Large intestine (tissue), 3 donors: ENCODE measurements at regions not wholly inside any gene's neighbourhood (a gene's known extent, or its start where the extent isn't known, plus 50 kb on each side); places are given as distances from the start of the nearest gene placed in this dataset.

Experiments used
- DNase-seq, 2 donors: peaks; one replicate each; pipeline versions ENCODE4 v3.0.0 to v3.0.0-alpha.2; 2013
- H3K27ac ChIP-seq: one replicate; pipeline ENCODE4 v1.5.1; 2013; ENCODE audit warnings: low read length
- H3K27me3 ChIP-seq: 2 replicates; pipeline ENCODE4 v1.6.1; 2013; ENCODE audit warnings: low read length; ENCODE audit not compliant: control insufficient read depth, insufficient read depth
- H3K36me3 ChIP-seq: 2 replicates; pipeline ENCODE4 v1.6.1; 2013; ENCODE audit warnings: low read length; ENCODE audit not compliant: control insufficient read depth, insufficient read depth
- H3K4me1 ChIP-seq: one replicate; pipeline ENCODE4 v1.6.1; 2013; ENCODE audit warnings: low read length; ENCODE audit not compliant: control insufficient read depth, insufficient read depth
- H3K4me3 ChIP-seq: one replicate; pipeline ENCODE4 v1.5.1; 2013; ENCODE audit warnings: low read length
- H3K9me3 ChIP-seq: one replicate; pipeline ENCODE4 v1.6.1; 2013; ENCODE audit warnings: mild to moderate bottlenecking, low read depth, low read length, moderate library complexity; ENCODE audit not compliant: control insufficient read depth
- WGBS: methylation state at CpG from one replicate; pipeline ENCODE4 v1.1.5; 2013; ENCODE audit warnings: low lambda C conversion rate; ENCODE audit not compliant: insufficient coverage; 5-methylcytosine and 5-hydroxymethylcytosine counted together

DNA sequence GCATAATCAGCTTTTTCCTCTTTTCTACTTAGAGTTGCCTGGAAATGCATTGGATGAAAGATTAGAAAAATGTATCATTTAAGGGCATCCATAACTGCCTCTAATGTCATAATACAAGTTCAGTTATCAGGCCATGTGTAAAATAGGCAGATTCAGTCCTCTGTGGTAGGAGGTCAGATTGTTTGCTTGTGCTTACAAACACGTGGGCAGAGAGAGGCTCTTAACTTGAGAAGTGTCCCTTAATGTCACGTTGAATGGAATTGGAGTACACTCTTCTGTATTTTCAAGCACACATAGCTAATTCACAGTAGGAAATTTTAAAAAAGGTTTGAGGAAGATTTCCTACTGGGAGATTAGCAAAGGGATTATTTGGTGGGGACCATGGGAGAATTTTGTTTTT, 359.8 kb upstream of the MTPN start:
- H3K4me3 ChIP-seq: no peak overlapping the region
- H3K27me3 ChIP-seq: no peaks in the 10 kb centered on the region
- no peak for DNase-seq
- no CpG with 5 or more reads among the region's 2 CpGs for WGBS
- no peaks in the 10 kb centered on the region for H3K4me1 ChIP-seq
- H3K9me3 ChIP-seq: no peaks in the 10 kb centered on the region
- no peaks in the 10 kb centered on the region for H3K36me3 ChIP-seq
- no peak overlapping the region for H3K27ac ChIP-seq

DNA sequence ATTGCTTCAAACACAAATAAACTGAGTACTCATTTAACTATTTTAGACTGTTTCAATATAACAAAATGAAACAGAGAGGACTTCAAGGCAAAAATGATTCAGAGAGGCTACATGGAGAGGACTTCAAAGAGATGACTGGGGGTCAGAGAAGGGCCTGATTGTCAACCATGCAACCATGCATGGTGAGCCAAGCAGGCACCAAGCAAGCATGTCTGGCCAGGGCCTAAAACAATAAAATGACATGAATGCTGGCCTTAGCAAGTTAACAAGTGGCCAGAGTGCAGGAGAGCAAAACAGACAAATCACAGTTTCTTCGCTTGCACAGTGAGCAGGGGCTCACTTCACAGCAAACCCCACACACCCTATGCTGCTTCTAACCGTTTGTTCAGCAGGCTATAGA, 356.5 kb upstream of the MTPN start:
- no peak for DNase-seq
- Histone ChIP-seq H3K4me3 (no peak overlapping the region), H3K36me3 (no peaks in the 10 kb centered on the region), H3K4me1 (no peaks in the 10 kb centered on the region), H3K27ac (no peak overlapping the region), H3K9me3 (no peaks in the 10 kb centered on the region), H3K27me3 (no peaks in the 10 kb centered on the region)
- WGBS: no CpG with 5 or more reads among the region's 2 CpGs

DNA sequence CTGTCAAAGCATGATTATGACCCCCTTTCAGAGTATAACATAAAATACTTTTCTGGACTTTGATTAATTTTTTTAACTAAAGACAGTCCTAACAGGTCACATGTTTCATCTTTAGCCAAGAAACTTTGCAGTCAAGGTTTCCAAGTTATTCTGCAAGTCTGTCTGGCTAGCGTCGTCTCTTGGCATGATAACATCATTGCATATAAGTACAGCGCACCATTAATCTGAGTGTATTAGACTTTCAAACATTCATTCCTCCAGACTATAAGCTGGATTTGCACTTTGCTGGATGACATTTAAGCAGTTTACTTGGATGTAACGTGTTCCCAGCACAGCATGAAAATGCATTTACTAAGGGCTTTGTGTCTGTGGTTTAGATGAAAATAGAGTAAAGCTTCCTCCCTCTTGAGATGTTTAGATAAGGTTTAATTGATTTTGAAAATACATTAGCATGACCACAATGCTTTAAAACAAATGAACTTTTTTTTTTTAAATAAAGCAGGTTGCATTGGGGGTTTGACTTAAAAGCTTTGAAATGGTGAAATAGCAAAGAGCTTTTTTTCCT, 349.0 kb upstream of the MTPN start:
- Histone ChIP-seq H3K9me3 (no peaks in the 10 kb centered on the region), H3K36me3 (no peaks in the 10 kb centered on the region), H3K27me3 (no peaks in the 10 kb centered on the region), H3K27ac (no peak overlapping the region), H3K4me1 (no peaks in the 10 kb centered on the region), H3K4me3 (no peak overlapping the region)
- 20% methylated on average over 1 of the region's 4 CpGs for WGBS
- DNase-seq: no peak

DNA sequence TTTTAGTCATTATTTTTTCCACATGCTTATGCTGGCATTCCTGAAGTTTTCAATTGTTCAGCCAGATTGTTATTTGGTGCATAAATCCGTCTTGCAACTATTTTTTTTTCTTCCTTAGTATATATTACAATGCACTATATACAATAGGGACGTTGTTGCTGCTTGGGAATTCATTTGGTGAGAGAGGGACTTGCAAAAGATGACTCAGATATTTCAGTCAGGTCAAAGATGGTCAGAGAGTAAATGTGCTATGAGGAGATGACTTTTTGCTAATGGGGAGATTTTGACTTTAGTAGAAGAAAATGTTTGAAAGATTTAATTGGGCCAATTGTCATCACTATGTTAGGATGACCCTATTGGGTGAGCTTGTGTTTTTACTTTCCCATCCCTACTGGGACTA, 348.4 kb upstream of the MTPN start:
- no CpG with 5 or more reads among the region's 2 CpGs for WGBS
- no peaks in the 10 kb centered on the region for H3K36me3 ChIP-seq
- H3K27ac ChIP-seq: no peak overlapping the region

DNA sequence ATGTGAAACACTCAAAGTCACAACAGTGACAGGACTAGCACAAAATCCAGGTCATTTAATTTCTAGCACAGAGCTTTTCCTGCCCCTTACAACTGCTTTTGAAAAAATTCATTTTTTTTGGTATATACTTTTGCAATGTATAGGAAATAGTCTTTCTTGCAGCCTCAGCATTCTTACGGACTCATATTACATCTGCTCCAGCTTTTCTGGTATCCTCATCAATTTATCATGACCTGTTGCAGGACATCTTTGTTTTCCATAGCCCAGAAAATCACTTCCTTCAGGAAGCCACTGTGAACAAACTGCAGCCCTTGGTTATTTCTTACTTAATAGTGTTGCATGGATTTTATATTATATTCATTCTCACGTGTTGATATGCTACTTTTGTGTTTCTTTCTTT, 347.9 kb upstream of the MTPN start:
- Histone ChIP-seq H3K36me3 (no peaks in the 10 kb centered on the region), H3K27ac (no peak overlapping the region), H3K4me1 (no peaks in the 10 kb centered on the region), H3K27me3 (no peaks in the 10 kb centered on the region), H3K4me3 (no peak overlapping the region), H3K9me3 (no peaks in the 10 kb centered on the region)
- DNase-seq: no peak
- 70% methylated on average over 2 of the region's 2 CpGs for WGBS

More for the DNA sequence above, 348.4 kb upstream of the MTPN start:
- Histone ChIP-seq H3K9me3 (no peaks in the 10 kb centered on the region), H3K4me3 (no peak overlapping the region), H3K27me3 (no peaks in the 10 kb centered on the region), H3K4me1 (no peaks in the 10 kb centered on the region)
- DNase-seq: no peak

DNA sequence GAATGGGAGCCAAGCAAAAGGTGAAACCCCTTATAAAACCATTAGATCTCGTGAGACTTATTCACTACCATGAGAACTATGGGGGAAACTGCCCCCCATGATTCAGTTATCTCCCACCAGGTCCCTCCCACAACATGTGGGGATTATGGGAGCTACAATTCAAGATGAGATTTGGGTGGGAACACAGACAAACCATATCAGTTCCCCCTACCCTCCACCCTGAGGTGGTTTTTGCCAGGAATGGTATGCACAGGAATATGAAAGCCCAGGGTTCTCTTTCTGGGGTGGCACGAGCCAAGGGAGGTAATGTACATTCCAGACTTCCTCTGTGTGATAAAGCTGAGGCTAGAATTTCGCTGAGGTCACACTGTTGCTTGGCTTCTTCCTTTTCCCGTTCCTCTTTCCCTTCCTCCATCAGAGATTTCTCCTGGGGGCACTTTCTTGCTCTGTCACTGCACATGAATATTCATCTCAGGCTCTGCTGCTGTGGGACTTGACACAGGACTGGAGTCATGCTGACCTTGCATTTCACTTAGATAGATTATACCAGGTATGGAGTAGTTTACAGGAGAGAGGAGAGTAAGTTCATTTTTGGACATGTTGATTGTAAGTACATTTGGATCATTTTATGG, 347.0 kb upstream of the MTPN start:
- DNase-seq: no peak
- no peaks in the 10 kb centered on the region for H3K9me3 ChIP-seq
- no peaks in the 10 kb centered on the region for H3K36me3 ChIP-seq
- no peaks in the 10 kb centered on the region for H3K27me3 ChIP-seq
- H3K27ac ChIP-seq: no peak overlapping the region
- H3K4me1 ChIP-seq: no peaks in the 10 kb centered on the region
- no peak overlapping the region for H3K4me3 ChIP-seq
- WGBS: no CpG with 5 or more reads among the region's 4 CpGs

DNA sequence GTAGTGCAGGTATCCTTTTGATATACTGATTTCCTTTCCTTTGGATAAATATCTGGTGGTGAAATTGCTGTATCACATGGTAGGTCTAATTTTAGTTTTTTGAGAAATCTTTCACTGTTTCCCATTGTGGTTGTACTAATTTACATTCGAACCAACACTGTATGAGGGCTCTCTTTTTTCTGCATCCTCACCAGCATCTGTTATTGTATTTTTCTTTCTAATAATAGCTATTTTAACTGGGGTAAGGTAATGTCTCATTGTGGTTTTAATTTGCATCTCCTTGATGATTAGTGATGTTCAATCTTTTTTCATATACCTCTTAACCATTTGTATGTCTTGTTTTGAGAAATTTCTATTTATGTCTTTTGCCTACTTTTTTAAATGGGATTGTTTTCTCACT, 335.4 kb upstream of the MTPN start:
- H3K4me1 ChIP-seq: no peaks in the 10 kb centered on the region
- DNase-seq: no peak
- H3K27ac ChIP-seq: no peak overlapping the region
- WGBS: 71% methylated on average over 1 of the region's 1 CpG
- H3K27me3 ChIP-seq: no peaks in the 10 kb centered on the region
- H3K36me3 ChIP-seq: no peaks in the 10 kb centered on the region
- no peak overlapping the region for H3K4me3 ChIP-seq
- H3K9me3 ChIP-seq: no peaks in the 10 kb centered on the region

DNA sequence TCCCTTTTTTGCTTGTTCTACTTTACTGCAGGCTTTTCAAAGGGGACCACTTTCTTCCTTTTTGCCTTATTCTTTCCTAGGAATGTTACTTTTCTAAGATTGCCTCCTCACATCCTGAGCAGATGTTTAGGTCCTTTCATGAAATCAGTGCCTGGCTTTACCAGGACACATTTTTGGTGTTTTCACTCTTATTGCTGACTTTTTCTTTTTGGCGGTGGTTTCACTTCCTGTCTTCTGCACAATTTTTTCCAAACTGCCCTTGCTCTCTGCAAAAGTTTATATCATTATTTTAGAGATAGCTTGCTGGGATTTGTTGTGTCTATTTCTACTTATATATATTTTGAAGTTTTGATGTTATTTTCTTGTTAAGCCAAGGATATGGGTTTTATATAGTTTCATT, 332.2 kb upstream of the MTPN start:
- Histone ChIP-seq H3K9me3 (no peaks in the 10 kb centered on the region), H3K4me3 (no peak overlapping the region), H3K4me1 (no peaks in the 10 kb centered on the region), H3K36me3 (no peaks in the 10 kb centered on the region), H3K27me3 (no peaks in the 10 kb centered on the region), H3K27ac (no peak overlapping the region)
- 83% methylated on average over 1 of the region's 1 CpG for WGBS
- DNase-seq: no peak

DNA sequence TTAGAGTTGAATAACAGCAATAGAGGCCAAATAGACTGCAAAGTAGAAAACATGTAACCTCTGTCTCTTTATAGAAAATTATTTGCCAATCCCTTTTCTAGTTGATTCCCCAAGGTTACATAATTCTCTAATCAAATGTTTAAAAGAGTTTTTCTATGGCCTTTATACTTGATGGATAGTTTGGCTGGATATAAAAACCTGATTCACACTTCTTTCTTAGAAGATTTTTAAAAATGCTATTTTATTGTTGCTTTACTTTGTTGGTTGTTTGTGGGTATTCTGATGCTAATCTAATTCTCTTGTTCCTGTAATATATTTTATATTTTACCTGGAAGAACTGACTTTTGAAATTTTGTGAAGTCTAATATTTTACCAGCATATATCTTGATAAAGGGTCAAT, 331.1 kb upstream of the MTPN start:
- no peak for DNase-seq
- H3K27ac ChIP-seq: no peak overlapping the region
- H3K4me3 ChIP-seq: no peak overlapping the region
- H3K4me1 ChIP-seq: no peaks in the 10 kb centered on the region
- no peaks in the 10 kb centered on the region for H3K9me3 ChIP-seq
- H3K36me3 ChIP-seq: no peaks in the 10 kb centered on the region
- no peaks in the 10 kb centered on the region for H3K27me3 ChIP-seq

DNA sequence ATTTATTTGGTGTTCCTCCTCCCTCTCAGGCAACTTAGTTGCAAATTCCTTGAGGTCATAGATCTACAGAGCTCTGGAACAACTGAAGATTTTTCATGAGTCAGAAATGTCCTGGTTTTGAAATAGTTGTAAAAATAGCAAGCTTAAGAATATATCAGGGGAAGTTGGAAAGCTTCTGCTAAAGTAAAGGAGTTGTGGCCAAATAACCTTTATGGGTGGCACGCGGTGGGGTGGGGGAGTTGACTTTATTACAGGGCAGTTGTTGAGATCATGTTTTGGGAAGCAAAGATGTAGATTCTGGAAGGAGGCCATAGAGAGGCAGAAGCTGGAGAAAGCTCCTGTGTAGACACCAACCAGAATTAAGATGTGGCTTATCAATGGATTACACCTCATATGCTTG, 326.0 kb upstream of the MTPN start:
- WGBS: no CpG with 5 or more reads among the region's 2 CpGs
- Histone ChIP-seq H3K9me3 (no peaks in the 10 kb centered on the region), H3K36me3 (no peaks in the 10 kb centered on the region), H3K4me3 (no peak overlapping the region), H3K27ac (no peak overlapping the region), H3K4me1 (no peaks in the 10 kb centered on the region), H3K27me3 (no peaks in the 10 kb centered on the region)
- DNase-seq: no peak

DNA sequence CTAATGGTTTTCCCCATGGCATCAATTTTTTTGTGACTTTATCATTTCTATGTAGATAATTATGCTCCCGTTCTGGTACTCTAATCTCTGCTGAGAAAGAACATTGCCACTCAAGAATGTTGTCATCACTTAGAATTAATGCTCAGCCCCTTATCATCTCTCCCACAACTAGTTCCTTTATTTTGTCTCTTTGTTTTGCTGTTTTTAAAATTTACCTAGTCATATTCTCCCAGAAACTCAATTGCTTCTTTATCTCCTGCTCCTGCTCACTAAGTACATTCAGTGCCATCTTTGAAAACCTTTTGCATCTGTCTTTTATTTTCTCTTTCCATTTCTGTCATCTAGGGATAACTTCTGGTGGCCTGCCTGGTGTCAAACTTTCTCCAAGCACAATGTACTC, 324.9 kb upstream of the MTPN start:
- H3K36me3 ChIP-seq: no peaks in the 10 kb centered on the region
- no peaks in the 10 kb centered on the region for H3K9me3 ChIP-seq
- H3K4me3 ChIP-seq: no peak overlapping the region
- DNase-seq: no peak
- no peaks in the 10 kb centered on the region for H3K4me1 ChIP-seq
- 100% methylated on average over 1 of the region's 1 CpG for WGBS
- H3K27ac ChIP-seq: no peak overlapping the region
- no peaks in the 10 kb centered on the region for H3K27me3 ChIP-seq
